Thyroid gland (tissue), 4 donors: ENCODE measurements at regions not wholly inside any gene's neighbourhood (a gene's known extent, or its start where the extent isn't known, plus 50 kb on each side); places are given as distances from the start of the nearest gene placed in this dataset.

Experiments
- DNase-seq, 2 donors: peaks; one replicate each; pipeline ENCODE4 v3.0.0-alpha.2; 2019
- H3K27ac ChIP-seq, 3 donors: fragments of 200-600 bp; sonication (generic); 1 replicate in 2 of 3; 2 replicates in 1 of 3; pipeline ENCODE4 v1.5.1; 2016 to 2019; ENCODE audit warnings: mild to moderate bottlenecking in 1 of 3, moderate library complexity in 1 of 3
- H3K27me3 ChIP-seq: fragments of 200-600 bp; sonication (generic); one replicate; pipeline ENCODE4 v1.5.1; 2019
- H3K36me3 ChIP-seq, 2 donors: fragments of 200-600 bp; sonication (generic); one replicate each; pipeline ENCODE4 v1.5.1; 2016 to 2019
- H3K4me1 ChIP-seq, 2 donors: fragments of 200-600 bp; sonication (generic); one replicate each; pipeline ENCODE4 v1.5.1; 2017 to 2019
- H3K4me3 ChIP-seq, 3 donors: fragments of 200-600 bp; sonication (generic); replicated peaks in 1 of 3; 1 replicate in 2 of 3; 2 replicates in 1 of 3; pipeline ENCODE4 v1.5.1; 2016; ENCODE audit warnings: mild to moderate bottlenecking in 1 of 3
- H3K9me3 ChIP-seq: fragments of 200-600 bp; sonication (generic); one replicate; pipeline ENCODE4 v1.5.1; 2017
- CTCF ChIP-seq, 6 experiments: fragments of 200-600 bp in 3 of 6; fragments of 450-650 bp in 3 of 6; sonication (generic) in 3 of 6; IDR thresholded peaks; one replicate each; pipeline ENCODE4 v1.5.1; 2016 to 2019; ENCODE audit warnings: antibody characterized with exemption in 6 of 6, mild to moderate bottlenecking in 2 of 6, inconsistent platforms in 1 of 6, moderate library complexity in 1 of 6
- POLR2A ChIP-seq, 2 donors: fragments of 450-650 bp; IDR thresholded peaks; one replicate each; pipeline ENCODE4 v1.6.1; 2017; ENCODE audit warnings: antibody characterized with exemption in 2 of 2, mild to moderate bottlenecking in 2 of 2, moderate library complexity in 1 of 2
- WGBS, 2 donors: methylation state at CpG; one replicate each; pipeline ENCODE4 v1.1.5; 2017; 5-methylcytosine and 5-hydroxymethylcytosine counted together
- intact Hi-C: fragments of 100-400 bp; cut with DNase I; formaldehyde crosslinking; loops from one replicate; pipeline ENCODE4 v1.15.1; 2023

GRCh38 chr2:856456-856855 lies 94.2 kb upstream of the SNTG2 start:
- Histone ChIP-seq H3K27ac (no peak overlapping the region), H3K9me3 (no peaks in the 10 kb centered on the region), H3K4me1 (peaks cover 0 to 14% of the 10 kb centered on the region in 2 donors), H3K4me3 (no peak overlapping the region), H3K36me3 (no peaks in the 10 kb centered on the region), H3K27me3 (no peaks in the 10 kb centered on the region)
- DNase-seq, result no peak
- TF ChIP-seq POLR2A (IDR thresholded peaks at IDR 0.05) (no peak), CTCF (IDR thresholded peaks at IDR 0.05) (no peak)
- intact Hi-C loops, result loop anchor here (5.0 kb wide), 1 partner anchor 46 kb away; no protein-coding TSS in a partner anchor
- 72 to 78% methylated on average over 5 of the region's 5 CpGs for WGBS, 2 donors

GRCh38 chr2:856041-856440 lies 94.6 kb upstream of the SNTG2 start:
- peaks cover 0 to 14% of the 10 kb centered on the region in 2 donors for H3K4me1 ChIP-seq
- WGBS, 2 donors, result 69 to 71% methylated on average over 2 of the region's 2 CpGs
- intact Hi-C loops, result loop anchor here (5.0 kb wide), 1 partner anchor 46 kb away; no protein-coding TSS in a partner anchor
- H3K4me3 ChIP-seq, result no peak overlapping the region
- DNase-seq, result no peak
- H3K36me3 ChIP-seq, result no peaks in the 10 kb centered on the region
- H3K9me3 ChIP-seq, result no peaks in the 10 kb centered on the region
- no peak overlapping the region for H3K27ac ChIP-seq
- TF ChIP-seq POLR2A (IDR thresholded peaks at IDR 0.05) (no peak), CTCF (IDR thresholded peaks at IDR 0.05) (no peak)
- no peaks in the 10 kb centered on the region for H3K27me3 ChIP-seq

GRCh38 chr2:855177-855576 lies 95.5 kb upstream of the SNTG2 start:
- no peak overlapping the region for H3K27ac ChIP-seq
- no peaks in the 10 kb centered on the region for H3K36me3 ChIP-seq
- H3K4me1 ChIP-seq, result peaks cover 0 to 14% of the 10 kb centered on the region in 2 donors
- WGBS, 2 donors, result 83 to 93% methylated on average over 10 of the region's 10 CpGs
- no peak overlapping the region for H3K4me3 ChIP-seq
- intact Hi-C loops, result loop anchor here (5.0 kb wide), 1 partner anchor 47 kb away; no protein-coding TSS in a partner anchor
- H3K9me3 ChIP-seq, result no peaks in the 10 kb centered on the region
- DNase-seq, result no peak
- no peaks in the 10 kb centered on the region for H3K27me3 ChIP-seq
- TF ChIP-seq CTCF (IDR thresholded peaks at IDR 0.05) (no peak), POLR2A (IDR thresholded peaks at IDR 0.05) (no peak)

- no peaks in the 10 kb centered on the region for H3K9me3 ChIP-seq
- peak; percentile 60 to 63 for DNase-seq
- 45 to 49% methylated on average over 3 of the region's 3 CpGs for WGBS, 2 donors
- no peaks in the 10 kb centered on the region for H3K27me3 ChIP-seq
- peaks cover 0 to 14% of the 10 kb centered on the region in 2 donors for H3K4me1 ChIP-seq
- H3K36me3 ChIP-seq, result no peaks in the 10 kb centered on the region
- intact Hi-C loops, result no loop called here
- no peak overlapping the region for H3K27ac ChIP-seq
- H3K4me3 ChIP-seq, result no peak overlapping the region
- no peak for TF ChIP-seq POLR2A (IDR thresholded peaks at IDR 0.05)
- peak in 5 of 6 experiments; percentile 21 to 62 (median 55) for TF ChIP-seq CTCF (IDR thresholded peaks at IDR 0.05)
Observed at GRCh38 chr2:854460-854859, 96.2 kb upstream of the SNTG2 start.

GRCh38 chr2:853203-853870 lies 97.3 kb upstream of the SNTG2 start:
- intact Hi-C loops, result no loop called here

More at GRCh38 chr2:853203-853870, 97.3 kb upstream of the SNTG2 start:
- Histone ChIP-seq H3K4me3 (no peak overlapping the region), H3K27ac (peak overlapping the region; percentile 6 to 11 (median 9)), H3K27me3 (no peaks in the 10 kb centered on the region), H3K4me1 (peaks cover 0 to 14% of the 10 kb centered on the region in 2 donors), H3K9me3 (no peaks in the 10 kb centered on the region), H3K36me3 (no peaks in the 10 kb centered on the region)
- TF ChIP-seq POLR2A (IDR thresholded peaks at IDR 0.05) (no peak), CTCF (IDR thresholded peaks at IDR 0.05) (no peak)
- WGBS, 2 donors, result 38 to 44% methylated on average over 18 to 19 of the region's 19 CpGs
- DNase-seq, result peak; percentile 52 to 54
